ENCODE measurements at regions not wholly inside any gene's neighbourhood (a gene's known extent, or its start where the extent isn't known, plus 50 kb on each side); places are given as distances from the start of the nearest gene placed in this dataset.
A peak's percentile ranks its signal among the peaks of the same experiment; 100 is the strongest.
"Not testable (repeated sequence)": the region's sequence is repeated elsewhere in the genome, so short reads cannot be mapped to it uniquely, and the experiment has no call there.

GRCh38 chr10:33650131-33650530 is 315.7 kb upstream of the NRP1 start:
- not testable (repeated sequence) for DNase-seq (ENCODE audit: low read depth in 4 of 6, low spot score in 6 of 6); H3K9me3 ChIP-seq (ENCODE audit: control insufficient read depth, insufficient read depth, low read length); H3K36me3 ChIP-seq (ENCODE audit: control insufficient read depth, insufficient read depth, low read length); H3K27me3 ChIP-seq (ENCODE audit: control insufficient read depth, insufficient read depth, low read length); H3K27ac ChIP-seq (ENCODE audit: low read depth, low read length); H3K4me1 ChIP-seq (ENCODE audit: control insufficient read depth, insufficient read depth, low read length); H3K4me3 ChIP-seq (ENCODE audit: low read depth, low read length)
- WGBS (ENCODE audit: insufficient coverage), result 80% methylated on average over 1 of the region's 2 CpGs

- no peak for DNase-seq (ENCODE audit: low read depth in 4 of 6, low spot score in 6 of 6)
- Histone ChIP-seq H3K4me1 (ENCODE audit: control insufficient read depth, insufficient read depth, low read length) (no peaks in the 10 kb centered on the region), H3K4me3 (ENCODE audit: low read depth, low read length) (no peak overlapping the region), H3K27me3 (ENCODE audit: control insufficient read depth, insufficient read depth, low read length) (no peaks in the 10 kb centered on the region), H3K36me3 (ENCODE audit: control insufficient read depth, insufficient read depth, low read length) (no peaks in the 10 kb centered on the region), H3K27ac (ENCODE audit: low read depth, low read length) (no peak overlapping the region), H3K9me3 (ENCODE audit: control insufficient read depth, insufficient read depth, low read length) (no peaks in the 10 kb centered on the region)
Observed at GRCh38 chr10:33643042-33643441, 308.6 kb upstream of the NRP1 start.

GRCh38 chr10:33638891-33639290 is 304.4 kb upstream of the NRP1 start:
- H3K4me3 ChIP-seq (ENCODE audit: low read depth, low read length), result no peak overlapping the region
- no peaks in the 10 kb centered on the region for H3K9me3 ChIP-seq (ENCODE audit: control insufficient read depth, insufficient read depth, low read length)
- no peaks in the 10 kb centered on the region for H3K36me3 ChIP-seq (ENCODE audit: control insufficient read depth, insufficient read depth, low read length)
- no peaks in the 10 kb centered on the region for H3K4me1 ChIP-seq (ENCODE audit: control insufficient read depth, insufficient read depth, low read length)
- no peaks in the 10 kb centered on the region for H3K27me3 ChIP-seq (ENCODE audit: control insufficient read depth, insufficient read depth, low read length)
- no peak overlapping the region for H3K27ac ChIP-seq (ENCODE audit: low read depth, low read length)
- WGBS (ENCODE audit: insufficient coverage), result 100% methylated on average over 2 of the region's 3 CpGs
- DNase-seq (ENCODE audit: low read depth in 4 of 6, low spot score in 6 of 6), result no peak

DNA sequence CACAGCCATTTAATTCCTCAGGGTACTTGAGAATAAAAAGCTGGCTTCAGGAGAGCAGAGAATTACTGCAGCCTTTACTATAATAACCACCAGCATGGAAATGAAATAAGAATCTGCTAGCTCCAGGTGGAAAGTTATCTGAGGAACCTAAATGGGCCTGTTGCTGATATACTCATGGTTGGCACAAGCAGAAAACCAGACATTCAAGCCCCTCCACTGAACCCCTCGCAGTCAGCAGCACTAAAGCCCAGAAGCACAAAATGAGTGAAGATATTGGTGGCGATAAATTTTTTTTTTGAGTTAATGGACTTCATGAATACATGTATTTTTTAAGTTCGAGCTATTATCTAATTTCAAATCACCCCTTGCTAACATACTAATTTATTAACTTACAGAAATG is 303.9 kb upstream of the NRP1 start:
- no peak overlapping the region for H3K27ac ChIP-seq (ENCODE audit: low read depth, low read length)
- H3K27me3 ChIP-seq (ENCODE audit: control insufficient read depth, insufficient read depth, low read length), result no peaks in the 10 kb centered on the region
- H3K4me3 ChIP-seq (ENCODE audit: low read depth, low read length), result no peak overlapping the region
- H3K36me3 ChIP-seq (ENCODE audit: control insufficient read depth, insufficient read depth, low read length), result no peaks in the 10 kb centered on the region
- no peaks in the 10 kb centered on the region for H3K9me3 ChIP-seq (ENCODE audit: control insufficient read depth, insufficient read depth, low read length)
- H3K4me1 ChIP-seq (ENCODE audit: control insufficient read depth, insufficient read depth, low read length), result no peaks in the 10 kb centered on the region
- DNase-seq (ENCODE audit: low read depth in 4 of 6, low spot score in 6 of 6), result no peak
- WGBS (ENCODE audit: insufficient coverage), result no CpG with 5 or more reads among the region's 3 CpGs

GRCh38 chr10:33635967-33636515 is 301.6 kb upstream of the NRP1 start:
- Histone ChIP-seq H3K27me3 (ENCODE audit: control insufficient read depth, insufficient read depth, low read length) (no peaks in the 10 kb centered on the region), H3K4me3 (ENCODE audit: low read depth, low read length) (no peak overlapping the region), H3K27ac (ENCODE audit: low read depth, low read length) (no peak overlapping the region), H3K9me3 (ENCODE audit: control insufficient read depth, insufficient read depth, low read length) (no peaks in the 10 kb centered on the region), H3K36me3 (ENCODE audit: control insufficient read depth, insufficient read depth, low read length) (no peaks in the 10 kb centered on the region), H3K4me1 (ENCODE audit: control insufficient read depth, insufficient read depth, low read length) (no peaks in the 10 kb centered on the region)
- no peak for DNase-seq (ENCODE audit: low read depth in 4 of 6, low spot score in 6 of 6)
- WGBS (ENCODE audit: insufficient coverage), result no CpG with 5 or more reads among the region's 6 CpGs

- H3K27ac ChIP-seq (ENCODE audit: low read depth, low read length), result no peak overlapping the region
- no peak for DNase-seq (ENCODE audit: low read depth in 4 of 6, low spot score in 6 of 6)
- no peak overlapping the region for H3K4me3 ChIP-seq (ENCODE audit: low read depth, low read length)
- no peaks in the 10 kb centered on the region for H3K27me3 ChIP-seq (ENCODE audit: control insufficient read depth, insufficient read depth, low read length)
- H3K36me3 ChIP-seq (ENCODE audit: control insufficient read depth, insufficient read depth, low read length), result no peaks in the 10 kb centered on the region
- no peaks in the 10 kb centered on the region for H3K9me3 ChIP-seq (ENCODE audit: control insufficient read depth, insufficient read depth, low read length)
- H3K4me1 ChIP-seq (ENCODE audit: control insufficient read depth, insufficient read depth, low read length), result no peaks in the 10 kb centered on the region
Observed at GRCh38 chr10:33632432-33632831, 298.0 kb upstream of the NRP1 start.

DNA sequence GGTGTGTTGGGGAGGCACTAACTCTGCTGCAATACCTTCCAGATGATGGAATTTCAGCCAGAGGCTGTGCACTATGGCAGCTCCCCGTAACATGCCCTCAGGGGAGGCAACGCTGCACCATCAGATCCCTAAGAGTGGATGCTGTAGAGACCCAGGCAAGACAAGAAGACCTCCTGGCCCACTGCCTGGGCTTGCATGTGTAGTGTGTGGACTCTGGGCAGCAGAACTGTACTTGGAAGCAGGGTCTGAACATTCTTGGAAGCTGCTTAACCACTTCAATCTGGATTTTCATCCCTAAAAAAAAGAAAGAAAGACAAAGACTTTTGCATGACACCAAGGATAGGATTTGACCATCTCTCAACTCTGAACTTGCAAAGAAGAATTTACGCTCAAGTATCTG is 297.5 kb upstream of the NRP1 start:
- Histone ChIP-seq H3K27me3 (ENCODE audit: control insufficient read depth, insufficient read depth, low read length) (no peaks in the 10 kb centered on the region), H3K4me3 (ENCODE audit: low read depth, low read length) (no peak overlapping the region), H3K36me3 (ENCODE audit: control insufficient read depth, insufficient read depth, low read length) (no peaks in the 10 kb centered on the region), H3K4me1 (ENCODE audit: control insufficient read depth, insufficient read depth, low read length) (no peaks in the 10 kb centered on the region), H3K27ac (ENCODE audit: low read depth, low read length) (no peak overlapping the region), H3K9me3 (ENCODE audit: control insufficient read depth, insufficient read depth, low read length) (no peaks in the 10 kb centered on the region)
- 86% methylated on average over 1 of the region's 3 CpGs for WGBS (ENCODE audit: insufficient coverage)
- peak in 1 of 6 donors; percentile 18 for DNase-seq (ENCODE audit: low read depth in 4 of 6, low spot score in 6 of 6)

DNA sequence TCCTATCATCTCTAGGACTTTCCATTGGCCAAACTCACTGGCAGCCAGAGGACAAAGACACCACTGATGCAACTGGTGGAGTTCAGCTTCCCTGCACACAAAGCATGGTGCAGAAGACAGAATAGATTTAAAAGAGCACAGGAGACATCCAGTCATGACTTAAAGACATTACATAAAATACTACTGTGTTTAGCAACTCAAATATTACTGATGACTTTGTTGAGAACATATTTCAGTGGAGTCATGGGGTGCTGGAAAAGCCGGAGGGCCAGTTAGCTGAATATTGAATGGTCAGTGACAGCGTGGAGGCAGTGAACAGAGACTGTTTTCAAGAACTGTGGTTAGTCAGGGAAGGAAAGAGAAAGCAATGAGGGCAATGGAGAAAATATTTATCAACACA is 296.3 kb upstream of the NRP1 start:
- Histone ChIP-seq H3K4me3 (ENCODE audit: low read depth, low read length) (no peak overlapping the region), H3K9me3 (ENCODE audit: control insufficient read depth, insufficient read depth, low read length) (no peaks in the 10 kb centered on the region), H3K4me1 (ENCODE audit: control insufficient read depth, insufficient read depth, low read length) (no peaks in the 10 kb centered on the region), H3K27me3 (ENCODE audit: control insufficient read depth, insufficient read depth, low read length) (no peaks in the 10 kb centered on the region), H3K36me3 (ENCODE audit: control insufficient read depth, insufficient read depth, low read length) (no peaks in the 10 kb centered on the region), H3K27ac (ENCODE audit: low read depth, low read length) (no peak overlapping the region)
- DNase-seq (ENCODE audit: low read depth in 4 of 6, low spot score in 6 of 6), result no peak
- WGBS (ENCODE audit: insufficient coverage), result 76% methylated on average over 2 of the region's 2 CpGs

DNA sequence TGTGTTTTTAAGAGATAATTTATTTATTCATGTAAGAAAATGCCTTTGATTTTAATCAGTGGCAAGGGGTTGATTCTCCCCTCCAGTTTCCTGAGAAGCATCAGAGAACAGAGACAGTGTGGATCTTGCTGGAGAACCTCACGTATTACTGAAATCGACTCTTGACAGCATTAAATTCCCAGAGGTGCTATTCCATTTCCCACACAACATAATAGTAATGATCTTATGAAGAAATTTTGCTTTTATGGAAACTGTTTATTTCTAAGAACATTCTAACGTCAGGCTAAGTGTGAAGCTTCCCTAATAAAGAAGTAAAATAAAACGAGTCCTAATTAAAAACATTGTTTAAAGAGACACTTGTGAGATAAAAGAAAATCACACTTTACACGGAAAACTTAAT is 293.1 kb upstream of the NRP1 start:
- H3K27me3 ChIP-seq (ENCODE audit: control insufficient read depth, insufficient read depth, low read length), result no peaks in the 10 kb centered on the region
- H3K4me1 ChIP-seq (ENCODE audit: control insufficient read depth, insufficient read depth, low read length), result no peaks in the 10 kb centered on the region
- H3K4me3 ChIP-seq (ENCODE audit: low read depth, low read length), result no peak overlapping the region
- no peaks in the 10 kb centered on the region for H3K36me3 ChIP-seq (ENCODE audit: control insufficient read depth, insufficient read depth, low read length)
- no CpG with 5 or more reads among the region's 5 CpGs for WGBS (ENCODE audit: insufficient coverage)
- peak in 2 of 6 donors; percentile 20 to 91 for DNase-seq (ENCODE audit: low read depth in 4 of 6, low spot score in 6 of 6)
- no peak overlapping the region for H3K27ac ChIP-seq (ENCODE audit: low read depth, low read length)
- no peaks in the 10 kb centered on the region for H3K9me3 ChIP-seq (ENCODE audit: control insufficient read depth, insufficient read depth, low read length)

DNA sequence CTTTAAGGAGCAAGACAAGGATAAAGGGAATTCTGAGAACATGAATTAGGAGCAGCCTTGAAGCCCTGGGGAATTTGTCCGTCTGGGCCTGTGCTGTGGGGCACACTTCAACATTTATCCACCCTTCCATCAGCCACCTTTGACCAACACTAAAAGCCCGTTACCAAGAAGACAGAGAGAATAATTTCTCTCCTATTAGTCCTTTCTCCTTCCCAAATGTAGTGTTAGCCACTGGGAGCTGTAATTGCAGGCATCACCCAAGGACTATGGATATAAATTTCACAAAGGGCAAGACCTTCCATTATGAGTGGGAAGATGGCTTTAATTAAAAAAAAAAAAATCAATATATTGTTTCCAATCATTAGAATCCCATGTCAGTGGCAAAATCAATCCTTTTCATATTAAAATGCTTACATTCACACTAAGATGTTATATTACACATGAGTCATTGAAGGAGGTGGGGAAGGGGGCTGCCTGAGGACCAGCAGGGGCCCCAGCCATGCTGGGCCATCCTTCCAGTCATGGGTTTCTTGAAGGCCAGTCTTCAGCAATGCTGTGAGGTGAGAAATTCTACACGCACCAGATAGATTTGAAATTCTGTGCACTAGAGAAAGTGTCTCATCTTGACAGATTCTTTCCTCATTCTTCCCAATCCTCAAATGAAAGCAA is 292.5 kb upstream of the NRP1 start:
- Histone ChIP-seq H3K27me3 (ENCODE audit: control insufficient read depth, insufficient read depth, low read length) (no peaks in the 10 kb centered on the region), H3K27ac (ENCODE audit: low read depth, low read length) (no peak overlapping the region), H3K4me3 (ENCODE audit: low read depth, low read length) (no peak overlapping the region), H3K9me3 (ENCODE audit: control insufficient read depth, insufficient read depth, low read length) (no peaks in the 10 kb centered on the region), H3K36me3 (ENCODE audit: control insufficient read depth, insufficient read depth, low read length) (no peaks in the 10 kb centered on the region), H3K4me1 (ENCODE audit: control insufficient read depth, insufficient read depth, low read length) (no peaks in the 10 kb centered on the region)
- DNase-seq (ENCODE audit: low read depth in 4 of 6, low spot score in 6 of 6), result no peak
- whole genome bisulfite sequencing (ENCODE audit: insufficient coverage), result 50% methylated on average over 1 of the region's 3 CpGs
